Esophagus muscularis mucosa (tissue), 4 donors: ENCODE measurements at regions not wholly inside any gene's neighbourhood (a gene's known extent, or its start where the extent isn't known, plus 50 kb on each side); places are given as distances from the start of the nearest gene placed in this dataset.

Source experiments
- DNase-seq: peaks from one replicate; pipeline ENCODE4 v3.0.0-alpha.2; 2017; ENCODE audit errors: extremely low spot score
- H3K27ac ChIP-seq, 4 donors: fragments of 200-600 bp; sonication (generic); replicated peaks in 1 of 4; 1 replicate in 3 of 4; 2 replicates in 1 of 4; pipeline ENCODE4 v1.5.1; 2016 to 2019; ENCODE audit warnings: mild to moderate bottlenecking in 1 of 4
- H3K27me3 ChIP-seq, 4 donors: fragments of 200-600 bp; sonication (generic); one replicate each; pipeline versions ENCODE4 v1.5.1 to v1.6.0; 2016 to 2019
- H3K36me3 ChIP-seq, 4 donors: fragments of 200-600 bp; sonication (generic); one replicate each; pipeline ENCODE4 v1.5.1; 2016 to 2019
- H3K4me1 ChIP-seq, 4 donors: fragments of 200-600 bp; sonication (generic); one replicate each; pipeline ENCODE4 v1.5.1; 2016 to 2019
- H3K4me3 ChIP-seq, 4 donors: fragments of 200-600 bp; sonication (generic); 1 replicate in 2 of 4; 2 replicates in 2 of 4; pipeline ENCODE4 v1.5.1; 2016 to 2019; ENCODE audit warnings: mild to moderate bottlenecking in 4 of 4, moderate library complexity in 1 of 4
- H3K9me3 ChIP-seq, 4 donors: fragments of 200-600 bp; sonication (generic); 1 replicate in 3 of 4; 2 replicates in 1 of 4; pipeline ENCODE4 v1.5.1; 2016 to 2019
- CTCF ChIP-seq, 3 experiments: fragments of 200-600 bp in 2 of 3; fragments of 450-650 bp in 1 of 3; sonication (generic) in 2 of 3; IDR thresholded peaks; one replicate each; pipeline ENCODE4 v1.5.1; 2017 to 2019; ENCODE audit warnings: antibody characterized with exemption in 3 of 3, mild to moderate bottlenecking in 2 of 3, moderate library complexity in 1 of 3
- EP300 ChIP-seq: sonication (generic); formaldehyde crosslinking; IDR thresholded peaks from one replicate; pipeline ENCODE4 v1.6.1; 2017; ENCODE audit warnings: antibody characterized with exemption
- POLR2A ChIP-seq: fragments of 450-650 bp; IDR thresholded peaks from one replicate; pipeline ENCODE4 v1.6.1; 2017; ENCODE audit warnings: antibody characterized with exemption, moderate library complexity, mild to moderate bottlenecking, low read depth
- POLR2AphosphoS5 ChIP-seq, 2 donors: sonication (generic); formaldehyde crosslinking; IDR thresholded peaks; one replicate each; pipeline ENCODE4 v1.6.1; 2017; ENCODE audit warnings: antibody characterized with exemption in 2 of 2
- WGBS: methylation state at CpG from one replicate; pipeline ENCODE4 v1.1.5; 2018; 5-methylcytosine and 5-hydroxymethylcytosine counted together
- intact Hi-C: fragments of 100-400 bp; cut with DNase I; formaldehyde crosslinking; loops from one replicate; pipeline ENCODE4 v1.15.1; 2023

GRCh38 chr17:68686108-68686988, 85.2 kb upstream of the FAM20A start:
- no peak for DNase-seq
- Histone ChIP-seq H3K9me3 (no peaks in the 10 kb centered on the region), H3K4me1 (peaks cover 0 to 14% (median 2%) of the 10 kb centered on the region in 4 donors), H3K4me3 (no peak overlapping the region), H3K27ac (peak overlapping the region in 1 of 4 donors; percentile 26), H3K27me3 (no peaks in the 10 kb centered on the region), H3K36me3 (no peaks in the 10 kb centered on the region)
- WGBS, result 82% methylated on average over 9 of the region's 10 CpGs
- intact Hi-C loops, result no loop called here
- TF ChIP-seq EP300 (no peak), CTCF (IDR thresholded peaks at IDR 0.05) (no peak), POLR2A (no peak), POLR2AphosphoS5 (IDR thresholded peaks at IDR 0.05) (no peak)

DNA sequence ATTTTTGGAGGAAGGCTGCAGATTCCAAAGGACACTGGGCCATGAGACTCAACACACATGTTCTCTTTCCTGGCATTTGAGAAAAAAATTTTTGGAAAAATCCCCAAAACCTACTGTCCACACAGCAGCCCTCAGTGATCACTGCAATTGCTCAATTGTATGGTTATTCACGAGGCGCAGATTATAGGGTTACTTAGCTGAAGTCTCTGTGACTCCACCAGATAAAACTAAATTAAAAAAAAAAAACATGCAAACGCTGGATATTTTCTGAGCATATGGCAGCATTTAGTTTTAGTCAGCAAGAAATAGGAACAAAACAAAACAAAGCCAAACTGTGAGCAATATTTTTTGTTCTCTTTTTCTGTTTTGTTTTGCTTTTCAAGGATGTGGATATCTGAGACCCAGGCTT, 83.8 kb upstream of the FAM20A start:
- Histone ChIP-seq H3K27ac (peak overlapping the region in 1 of 4 donors; percentile 30), H3K9me3 (no peaks in the 10 kb centered on the region), H3K36me3 (no peaks in the 10 kb centered on the region), H3K4me1 (peaks cover 0 to 14% (median 2%) of the 10 kb centered on the region in 4 donors), H3K27me3 (no peaks in the 10 kb centered on the region), H3K4me3 (no peak overlapping the region)
- DNase-seq, result no peak
- intact Hi-C loops, result loop anchor here (5.0 kb wide), 1 partner anchor 43 kb away; no protein-coding TSS in a partner anchor
- 63% methylated on average over 3 of the region's 3 CpGs for WGBS
- TF ChIP-seq EP300 (no peak), POLR2A (no peak), POLR2AphosphoS5 (IDR thresholded peaks at IDR 0.05) (no peak), CTCF (IDR thresholded peaks at IDR 0.05) (no peak)

GRCh38 chr17:68682903-68683302, 81.7 kb upstream of the FAM20A start:
- Histone ChIP-seq H3K4me1 (peaks cover 0 to 14% (median 2%) of the 10 kb centered on the region in 4 donors), H3K36me3 (no peaks in the 10 kb centered on the region), H3K27ac (no peak overlapping the region), H3K9me3 (no peaks in the 10 kb centered on the region), H3K4me3 (no peak overlapping the region), H3K27me3 (no peaks in the 10 kb centered on the region)
- intact Hi-C loops, result loop anchor here (5.0 kb wide), 1 partner anchor 41 kb away; no protein-coding TSS in a partner anchor
- 91% methylated on average over 5 of the region's 5 CpGs for WGBS
- TF ChIP-seq POLR2A, result no peak
- no peak for TF ChIP-seq EP300
- TF ChIP-seq POLR2AphosphoS5 (IDR thresholded peaks at IDR 0.05), result no peak
- TF ChIP-seq CTCF (IDR thresholded peaks at IDR 0.05), result no peak
- no peak for DNase-seq

DNA sequence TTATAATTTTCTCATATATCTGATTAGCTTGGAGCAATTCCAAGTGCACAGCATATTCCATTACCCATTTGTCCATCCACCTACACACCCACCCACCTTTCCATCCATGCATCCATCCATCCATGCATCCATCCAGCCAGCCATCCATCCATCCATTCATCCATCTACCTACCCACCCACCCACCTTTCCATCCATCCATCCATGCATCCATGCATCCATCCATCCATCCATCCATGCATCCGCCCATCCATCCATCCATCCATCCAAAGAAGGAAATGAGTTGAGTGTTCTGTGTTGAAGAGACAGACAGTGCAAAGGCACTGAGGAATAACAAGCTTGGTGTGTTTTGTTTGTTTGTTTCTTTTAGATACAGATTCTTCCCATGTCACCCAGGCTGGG, 78.7 kb upstream of the FAM20A start:
- intact Hi-C loops, result loop anchor here (5.0 kb wide), 1 partner anchor 38 kb away; no protein-coding TSS in a partner anchor
- H3K4me3 ChIP-seq, result no peak overlapping the region
- no peaks in the 10 kb centered on the region for H3K27me3 ChIP-seq
- WGBS, result 82% methylated on average over 1 of the region's 1 CpG
- DNase-seq, result no peak
- no peaks in the 10 kb centered on the region for H3K9me3 ChIP-seq
- no peak overlapping the region for H3K27ac ChIP-seq
- no peaks in the 10 kb centered on the region for H3K36me3 ChIP-seq
- H3K4me1 ChIP-seq, result peaks cover 0 to 7% (median 2%) of the 10 kb centered on the region in 4 donors
- TF ChIP-seq CTCF (IDR thresholded peaks at IDR 0.05) (no peak), POLR2A (no peak), EP300 (no peak), POLR2AphosphoS5 (IDR thresholded peaks at IDR 0.05) (no peak)
